22Rv1 (cell line): ENCODE measurements at regions not wholly inside any gene's neighbourhood (a gene's known extent, or its start where the extent isn't known, plus 50 kb on each side); places are given as distances from the start of the nearest gene placed in this dataset.

ENCODE experiments used
- H3K27ac ChIP-seq: fragments of 450-650 bp; 2 replicates; pipeline ENCODE4 v1.5.1; 2017
- ZFX ChIP-seq: fragments of 450-650 bp; IDR thresholded peaks from 2 replicates; pipeline ENCODE4 v1.6.1; 2017; ENCODE audit warnings: antibody characterized with exemption, borderline replicate concordance
- TF ChIP-seq, protein P1 (sequence below): fragments of 450-650 bp; IDR thresholded peaks from 2 replicates; pipeline ENCODE4 v1.5.1; 2017; ENCODE audit warnings: mild to moderate bottlenecking

DNA sequence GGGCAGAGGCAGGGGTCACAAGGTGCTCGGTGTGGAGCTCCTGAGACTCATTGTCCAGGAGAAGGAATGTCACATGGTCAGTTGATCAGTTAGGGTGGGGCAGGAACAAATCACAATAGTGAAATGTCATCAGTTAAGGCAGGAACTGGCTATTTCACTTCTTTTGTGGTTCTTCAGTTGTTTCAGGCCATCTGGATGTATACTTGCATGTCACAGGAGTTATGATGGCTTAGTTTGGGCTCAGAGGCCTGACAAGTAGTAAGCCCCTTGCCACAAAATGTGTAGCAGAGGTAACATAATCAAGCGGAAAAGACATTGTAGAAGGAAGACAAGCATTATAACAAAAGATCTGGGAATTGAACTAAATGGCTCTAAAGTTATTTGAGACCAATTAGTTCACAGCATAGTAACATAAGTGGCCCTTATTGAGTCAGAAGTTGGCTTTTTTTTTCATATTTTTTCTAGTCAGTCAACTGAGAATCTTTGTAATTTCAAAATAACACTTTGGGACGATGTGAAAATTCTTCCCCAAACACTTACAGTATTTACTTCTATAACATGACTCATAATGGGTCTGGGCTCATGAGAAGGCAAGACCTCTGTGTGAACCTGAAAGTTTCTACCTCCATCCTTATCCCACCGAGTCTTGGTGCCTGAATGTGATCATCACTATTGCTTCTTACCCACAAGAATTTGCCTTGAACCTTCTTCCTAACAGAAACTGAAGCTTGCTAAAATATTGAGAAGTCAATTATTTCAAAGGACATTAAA is 137.0 kb upstream of the DPT start:
- TF ChIP-seq ZFX: no peak
- TF ChIP-seq, protein P1, sequence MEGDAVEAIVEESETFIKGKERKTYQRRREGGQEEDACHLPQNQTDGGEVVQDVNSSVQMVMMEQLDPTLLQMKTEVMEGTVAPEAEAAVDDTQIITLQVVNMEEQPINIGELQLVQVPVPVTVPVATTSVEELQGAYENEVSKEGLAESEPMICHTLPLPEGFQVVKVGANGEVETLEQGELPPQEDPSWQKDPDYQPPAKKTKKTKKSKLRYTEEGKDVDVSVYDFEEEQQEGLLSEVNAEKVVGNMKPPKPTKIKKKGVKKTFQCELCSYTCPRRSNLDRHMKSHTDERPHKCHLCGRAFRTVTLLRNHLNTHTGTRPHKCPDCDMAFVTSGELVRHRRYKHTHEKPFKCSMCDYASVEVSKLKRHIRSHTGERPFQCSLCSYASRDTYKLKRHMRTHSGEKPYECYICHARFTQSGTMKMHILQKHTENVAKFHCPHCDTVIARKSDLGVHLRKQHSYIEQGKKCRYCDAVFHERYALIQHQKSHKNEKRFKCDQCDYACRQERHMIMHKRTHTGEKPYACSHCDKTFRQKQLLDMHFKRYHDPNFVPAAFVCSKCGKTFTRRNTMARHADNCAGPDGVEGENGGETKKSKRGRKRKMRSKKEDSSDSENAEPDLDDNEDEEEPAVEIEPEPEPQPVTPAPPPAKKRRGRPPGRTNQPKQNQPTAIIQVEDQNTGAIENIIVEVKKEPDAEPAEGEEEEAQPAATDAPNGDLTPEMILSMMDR: no peak
- H3K27ac ChIP-seq: no peak overlapping the region

GRCh38 chr1:168867941-168868634 is 139.1 kb upstream of the DPT start:
- H3K27ac ChIP-seq: no peak overlapping the region
- TF ChIP-seq, protein P1: no peak

DNA sequence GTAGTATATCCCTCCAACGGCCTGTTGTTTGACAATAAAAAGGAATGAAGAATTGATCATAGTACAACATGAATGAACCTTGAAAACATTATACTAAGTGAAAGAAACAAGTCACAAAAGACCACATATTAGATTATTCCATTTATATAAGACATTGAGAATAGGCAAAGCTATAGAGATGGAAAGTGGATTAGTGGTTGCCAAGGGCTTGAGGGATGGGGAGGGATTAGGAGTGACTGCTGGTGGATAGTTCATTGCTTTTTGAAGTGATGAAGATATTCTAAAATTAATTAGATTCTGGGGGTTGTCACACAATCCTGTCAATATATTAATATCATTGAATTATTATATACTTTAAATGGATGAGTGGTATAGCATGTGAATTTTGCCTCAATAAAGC is 142.5 kb upstream of the DPT start:
- no peak overlapping the region for H3K27ac ChIP-seq
- TF ChIP-seq, protein P1: no peak
- TF ChIP-seq ZFX: no peak

GRCh38 chr1:168875831-168876230 is 146.8 kb upstream of the DPT start:
- TF ChIP-seq, protein P1: no peak
- TF ChIP-seq ZFX: no peak
- no peak overlapping the region for H3K27ac ChIP-seq

GRCh38 chr1:168876830-168877229 is 147.8 kb upstream of the DPT start:
- TF ChIP-seq ZFX: no peak
- TF ChIP-seq, protein P1: no peak
- no peak overlapping the region for H3K27ac ChIP-seq

DNA sequence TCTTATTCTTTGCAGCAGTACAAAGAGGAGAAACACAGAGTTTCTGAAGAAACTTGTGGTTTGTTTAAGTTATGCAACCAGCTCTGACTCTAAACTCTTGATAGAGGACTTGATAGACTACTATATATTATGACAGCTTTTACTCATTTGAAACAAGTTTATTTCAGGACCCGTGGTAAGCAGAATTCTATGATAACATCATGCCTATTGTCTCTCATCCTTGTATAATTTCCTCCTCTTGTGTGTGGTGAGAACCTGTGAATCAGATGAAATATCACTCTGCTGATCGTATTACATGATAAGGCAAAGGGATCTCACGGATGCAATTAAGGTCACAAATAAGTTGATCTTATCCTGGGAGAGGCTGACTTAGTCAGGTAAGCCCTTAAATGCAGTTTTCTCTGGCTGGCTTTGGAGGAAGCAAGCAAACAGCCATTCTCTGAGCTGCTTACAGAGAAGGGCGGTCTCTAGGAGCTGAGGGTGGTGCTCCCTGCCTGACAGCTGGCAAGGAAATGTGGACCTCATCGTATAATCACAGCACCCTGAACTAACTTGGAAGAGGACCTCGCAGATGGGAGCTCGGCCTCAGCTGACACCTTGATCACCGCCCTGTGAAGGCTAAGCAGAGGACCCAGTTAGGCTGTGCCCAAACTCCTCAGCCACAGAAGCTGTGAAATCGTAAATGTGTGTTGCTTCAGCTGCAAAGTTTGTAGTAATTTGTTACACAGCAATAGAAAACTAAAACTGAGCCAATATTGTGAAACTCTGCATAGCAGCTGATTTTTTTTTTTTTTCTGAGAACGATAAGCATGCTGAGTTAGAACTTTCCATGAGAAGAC is 151.1 kb upstream of the DPT start:
- no peak overlapping the region for H3K27ac ChIP-seq
- TF ChIP-seq, protein P1: no peak
- no peak for TF ChIP-seq ZFX
